Occipital lobe (tissue), 1 donor: ENCODE measurements at regions not wholly inside any gene's neighbourhood (a gene's known extent, or its start where the extent isn't known, plus 50 kb on each side); places are given as distances from the start of the nearest gene placed in this dataset.
"Not testable (repeated sequence)": the region's sequence is repeated elsewhere in the genome, so short reads cannot be mapped to it uniquely, and the experiment has no call there.

Experiments used
- DNase-seq: peaks from one replicate; lab custom pipeline; 2025; lab: John Stamatoyannopoulos, UW

DNA sequence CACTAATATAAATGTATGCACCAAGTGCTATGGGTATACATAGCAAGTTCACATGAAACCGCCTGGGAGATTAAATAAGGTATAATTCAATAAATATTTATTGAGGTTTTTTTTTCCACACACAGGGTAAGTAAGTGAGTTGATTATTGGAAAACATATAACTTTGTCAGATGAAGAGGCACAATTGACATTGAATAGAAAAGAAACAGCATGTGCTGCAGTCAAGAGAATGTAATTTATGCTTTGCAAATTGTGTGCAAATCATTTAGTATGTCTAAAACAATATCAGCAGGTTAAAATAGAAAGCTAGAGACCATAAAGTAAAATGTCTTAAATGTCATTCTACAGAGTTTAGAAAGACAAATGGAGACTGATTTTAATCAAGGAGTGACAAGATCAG is 560.0 kb downstream of the AMY1C start:
- DNase-seq, result no peak

DNA sequence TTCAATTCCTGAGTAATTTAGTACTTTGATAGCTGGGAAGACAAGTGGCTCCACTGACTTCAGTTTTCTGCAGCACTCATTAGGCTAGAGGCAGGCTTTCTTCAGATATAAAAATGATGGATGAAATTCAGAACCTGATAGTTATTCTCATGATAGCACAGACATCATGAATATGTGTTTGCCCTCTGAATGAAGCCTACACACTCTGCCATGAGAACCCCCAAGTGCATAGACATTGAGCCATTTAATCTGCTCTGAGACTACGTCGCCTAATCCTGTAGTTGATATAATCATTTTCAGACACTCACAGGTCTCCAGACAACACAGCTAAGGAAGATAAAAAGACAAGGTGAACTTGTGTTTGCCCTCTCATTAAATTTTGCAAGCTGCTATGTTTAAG is 566.1 kb downstream of the AMY1C start:
- DNase-seq, result no peak

DNA sequence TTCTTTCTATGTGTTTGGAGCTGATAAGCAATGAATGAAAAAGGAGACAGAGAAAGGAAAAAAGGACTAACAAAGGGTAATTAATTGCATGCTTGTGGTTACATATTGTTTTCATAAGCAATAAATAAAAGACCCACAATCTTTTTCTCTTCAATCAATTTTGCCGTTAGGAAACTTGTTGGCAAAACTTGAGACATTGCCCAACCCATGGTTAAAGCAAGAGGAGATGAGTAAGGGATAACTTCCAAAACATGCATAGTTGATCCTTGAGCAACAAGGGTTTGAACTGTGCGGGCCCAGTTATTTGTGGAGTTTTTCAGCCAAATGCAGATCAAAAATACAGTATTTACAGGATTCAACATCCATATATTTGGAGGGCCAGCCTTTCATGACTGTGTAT is 572.4 kb downstream of the AMY1C start:
- no peak for DNase-seq

DNA sequence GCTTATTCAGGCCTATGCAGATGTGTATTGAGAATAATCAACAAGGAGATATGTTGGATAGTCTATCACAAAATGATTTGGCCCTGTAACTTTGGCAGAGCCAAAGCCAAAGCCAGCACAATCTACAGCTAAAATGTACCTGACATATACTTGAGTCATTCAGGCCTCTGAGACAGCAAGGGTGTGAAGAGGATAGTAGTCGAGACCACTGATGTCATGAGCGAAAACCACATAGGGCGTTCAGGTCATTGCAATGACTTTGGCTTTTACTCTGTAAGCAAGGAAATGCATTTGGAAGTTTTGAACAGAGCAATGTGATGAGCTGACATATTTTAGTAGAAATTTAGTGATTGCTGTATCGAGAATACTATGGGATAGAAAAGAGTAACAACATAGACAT is 579.6 kb downstream of the AMY1C start:
- DNase-seq, result no peak

DNA sequence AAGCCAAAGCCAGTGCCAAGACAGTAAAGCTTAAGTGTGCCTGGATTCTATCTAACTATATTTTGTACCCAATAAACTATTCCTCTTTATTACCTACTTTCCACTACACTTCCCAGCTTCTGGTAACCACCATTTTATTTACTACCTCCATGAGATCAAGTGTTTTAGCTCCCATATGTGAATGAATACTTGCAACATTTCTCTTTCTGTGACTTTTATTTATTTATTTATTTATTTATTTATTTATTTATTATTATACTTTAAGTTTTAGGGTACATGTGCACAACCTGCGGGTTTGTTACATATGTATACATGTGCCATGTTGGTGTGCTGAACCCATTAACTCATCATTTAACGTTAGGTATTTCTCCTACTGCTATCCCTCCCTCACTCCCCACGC is 582.1 kb downstream of the AMY1C start:
- DNase-seq, result no peak

DNA sequence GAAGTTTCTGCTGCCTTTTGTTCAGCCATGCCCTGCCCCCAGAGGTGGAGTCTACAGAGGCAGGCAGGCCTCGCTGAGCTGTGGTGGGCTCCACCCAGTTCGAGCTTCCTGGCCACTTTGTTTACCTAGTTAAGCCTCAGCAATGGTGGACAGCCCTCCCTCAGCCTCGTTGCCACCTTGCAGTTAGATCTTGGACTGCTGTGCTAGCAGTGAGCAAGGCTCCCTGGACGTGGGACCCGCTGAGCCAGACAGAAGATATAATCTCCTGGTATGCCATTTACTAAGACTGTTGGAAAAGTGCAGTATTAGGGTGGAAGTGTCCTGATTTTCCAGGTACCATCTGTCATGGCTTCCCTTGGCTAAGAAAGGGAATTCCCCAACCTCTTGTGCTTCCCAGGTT is 588.2 kb downstream of the AMY1C start:
- DNase-seq, result not testable (repeated sequence)

DNA sequence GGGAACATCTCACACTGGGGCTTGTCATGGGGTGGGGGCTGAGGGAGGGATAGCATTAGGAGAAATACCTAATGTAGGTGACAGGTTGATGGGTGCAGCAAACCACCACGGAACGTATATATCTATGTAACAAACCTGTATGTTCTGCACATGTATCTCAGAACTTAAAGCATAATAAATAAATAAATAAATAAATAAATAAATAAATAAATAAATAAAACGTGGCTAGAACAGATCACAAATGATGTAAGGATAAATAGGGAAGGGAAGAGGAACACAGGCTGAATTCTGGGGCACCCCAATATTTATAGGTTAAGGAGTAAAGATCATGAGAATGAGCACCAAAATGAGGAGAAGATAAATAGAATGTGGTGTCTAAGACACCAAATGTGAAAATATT is 592.2 kb downstream of the AMY1C start:
- DNase-seq, result no peak

DNA sequence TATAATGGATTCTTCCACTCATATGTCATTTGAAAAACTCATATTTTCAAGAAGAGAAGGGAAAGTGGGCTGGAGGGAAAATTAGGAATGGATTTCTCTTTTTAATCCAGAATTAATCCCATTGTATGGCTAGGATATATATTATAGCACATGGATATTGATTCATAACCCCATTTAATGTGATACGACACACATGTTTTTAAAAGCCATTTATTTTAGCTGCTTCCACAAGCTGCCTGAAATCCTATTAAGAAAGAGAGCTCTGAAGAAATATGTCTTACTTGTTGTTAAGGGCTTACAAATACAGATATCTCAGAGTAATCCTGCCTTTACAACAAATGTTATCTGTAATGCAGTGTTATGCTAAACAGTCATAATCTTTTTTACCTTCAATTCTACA is 598.6 kb downstream of the AMY1C start:
- no peak for DNase-seq

DNA sequence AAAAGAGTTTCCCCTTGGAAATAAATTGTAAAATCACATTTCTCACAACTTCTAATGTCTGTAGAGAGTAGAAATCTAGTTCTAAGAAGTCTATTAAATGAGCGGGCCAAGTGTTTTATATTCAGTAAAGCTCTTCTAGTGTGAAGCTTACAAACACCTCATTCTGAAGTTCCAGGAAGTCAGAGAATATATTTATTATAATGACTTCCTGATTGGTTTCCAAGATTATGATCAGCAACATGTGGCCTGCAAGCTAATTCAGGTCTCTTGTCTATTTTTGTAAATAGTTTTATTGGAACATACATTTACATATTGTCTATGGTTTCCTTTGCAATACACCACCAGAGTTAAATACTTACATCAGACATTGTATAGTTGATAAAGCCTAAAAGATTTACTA is 603.9 kb downstream of the AMY1C start:
- no peak for DNase-seq

DNA sequence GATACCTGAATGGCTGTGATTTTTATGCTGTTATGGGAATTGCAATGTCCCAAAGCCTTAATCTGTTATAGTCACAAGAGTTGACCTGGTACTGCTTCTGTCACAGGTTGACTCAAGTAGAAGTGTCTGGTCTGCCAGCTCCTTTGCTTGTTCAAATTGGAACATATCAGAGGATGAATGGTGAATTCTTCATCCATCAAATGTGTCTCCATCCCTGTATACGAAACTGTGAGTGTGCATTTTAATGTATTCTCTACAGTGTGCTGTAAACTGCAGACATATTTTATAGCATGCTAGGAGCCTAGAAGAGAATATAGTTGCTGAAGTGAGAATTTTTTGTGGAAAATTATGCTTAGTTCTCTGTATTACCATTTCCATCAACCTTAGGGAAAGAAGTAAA is 608.4 kb downstream of the AMY1C start:
- DNase-seq, result no peak

DNA sequence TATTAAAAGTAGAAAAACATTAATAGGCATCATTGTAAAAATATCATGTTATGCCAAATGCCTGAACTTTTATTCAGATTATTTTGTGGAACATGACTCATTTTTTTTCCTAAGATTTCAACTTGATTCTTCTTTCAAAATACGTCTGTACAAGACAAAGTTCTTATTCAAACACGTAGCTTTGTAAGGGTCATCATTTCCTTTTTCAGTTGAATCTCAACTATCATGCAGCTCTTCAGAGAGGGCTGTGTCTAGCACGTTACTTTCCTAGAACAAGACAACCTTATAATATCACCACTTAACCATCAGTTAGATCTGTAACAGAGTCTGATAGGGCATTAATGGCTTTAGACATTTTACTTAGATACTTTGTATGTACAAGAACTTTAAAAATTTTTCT is 608.9 kb downstream of the AMY1C start:
- no peak for DNase-seq

DNA sequence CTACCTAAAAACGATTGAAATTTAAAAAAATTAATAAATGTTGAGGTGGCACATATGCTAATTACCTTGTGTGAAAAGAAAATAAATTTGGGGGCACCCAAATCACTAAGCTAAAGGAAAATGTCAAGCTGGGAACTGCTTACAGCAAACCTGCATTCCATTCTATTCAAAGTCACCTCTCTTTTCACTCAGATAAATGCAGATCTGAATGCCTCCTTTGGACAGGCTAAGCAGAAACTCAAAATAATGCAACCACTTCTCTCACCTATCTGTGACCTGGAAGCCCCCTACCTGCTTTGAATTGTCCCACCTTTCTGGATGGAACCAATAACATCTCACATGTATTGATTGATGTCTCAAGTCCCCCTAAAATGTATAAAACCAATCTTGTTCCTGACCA is 628.7 kb downstream of the AMY1C start:
- no peak for DNase-seq

DNA sequence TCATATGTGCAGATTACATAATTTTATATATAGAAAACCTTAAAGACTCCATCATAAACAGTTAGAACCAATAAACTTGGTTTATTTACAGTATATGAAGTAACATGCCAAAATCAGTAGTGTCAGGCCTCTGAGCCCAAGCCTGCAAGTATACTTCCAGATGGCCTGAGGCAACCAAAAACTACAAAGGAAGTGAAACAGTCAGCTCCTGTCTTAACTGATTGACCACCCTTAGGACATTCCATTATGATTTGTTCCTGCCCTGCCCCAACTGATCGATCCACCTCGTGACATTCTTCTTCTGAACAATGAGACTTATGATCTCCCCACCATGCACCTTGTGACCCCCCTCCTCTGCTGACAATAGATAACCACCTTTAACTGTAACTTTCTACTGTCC is 630.3 kb downstream of the AMY1C start:
- no peak for DNase-seq

DNA sequence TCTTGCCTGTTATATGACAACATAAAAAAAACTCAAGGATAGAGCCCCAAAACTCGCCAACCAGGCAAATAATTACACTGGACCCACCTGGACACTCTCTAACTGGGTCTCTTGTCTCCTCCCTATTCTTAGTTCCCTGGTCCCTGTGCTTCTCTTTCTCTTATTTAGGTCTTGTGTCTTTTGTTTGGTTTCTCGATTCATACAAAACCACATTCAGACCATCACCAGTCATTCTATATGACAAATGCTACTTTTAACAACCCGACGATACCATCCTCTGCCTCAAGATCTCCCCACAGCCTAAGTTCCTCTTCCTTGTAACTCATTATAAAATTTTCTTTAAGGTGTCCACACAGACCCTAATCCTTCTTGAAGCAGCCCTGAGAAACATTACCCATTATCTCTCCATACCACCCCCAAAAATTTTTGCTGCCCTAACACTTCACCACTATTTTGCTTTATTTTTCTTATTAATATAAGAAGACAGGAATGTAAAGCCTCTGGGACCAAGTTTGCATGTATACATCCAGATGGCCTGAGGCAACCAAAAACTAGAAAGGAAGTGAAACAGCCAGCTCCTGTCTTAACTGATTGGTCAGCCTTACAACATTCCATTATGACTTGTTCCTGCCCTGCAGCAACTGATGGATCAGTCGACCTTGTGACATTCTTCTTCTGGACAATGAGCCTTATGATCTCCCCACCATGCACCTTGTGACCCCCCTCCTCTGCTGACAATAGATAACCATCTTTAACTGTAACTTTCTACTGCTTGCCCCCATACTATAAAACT is 638.2 kb downstream of the AMY1C start:
- no peak for DNase-seq

DNA sequence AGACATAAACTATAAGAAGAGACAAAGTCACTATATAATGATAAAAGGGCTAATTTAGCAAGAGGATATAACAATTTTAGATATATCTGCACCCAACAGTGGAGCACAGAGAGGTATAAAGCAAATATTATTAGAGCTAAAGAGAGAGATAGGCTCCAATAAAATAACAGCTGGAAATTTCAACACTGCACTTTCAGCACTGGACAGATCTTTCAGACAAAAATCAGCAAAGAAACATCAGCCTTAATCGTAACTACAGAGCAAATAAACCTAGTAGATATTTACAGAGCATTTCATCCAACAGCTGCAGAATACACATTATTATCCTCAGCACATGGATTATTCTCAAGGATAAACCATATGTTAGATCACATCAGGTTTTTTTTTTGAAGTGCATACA is 642.9 kb downstream of the AMY1C start:
- DNase-seq, result no peak

DNA sequence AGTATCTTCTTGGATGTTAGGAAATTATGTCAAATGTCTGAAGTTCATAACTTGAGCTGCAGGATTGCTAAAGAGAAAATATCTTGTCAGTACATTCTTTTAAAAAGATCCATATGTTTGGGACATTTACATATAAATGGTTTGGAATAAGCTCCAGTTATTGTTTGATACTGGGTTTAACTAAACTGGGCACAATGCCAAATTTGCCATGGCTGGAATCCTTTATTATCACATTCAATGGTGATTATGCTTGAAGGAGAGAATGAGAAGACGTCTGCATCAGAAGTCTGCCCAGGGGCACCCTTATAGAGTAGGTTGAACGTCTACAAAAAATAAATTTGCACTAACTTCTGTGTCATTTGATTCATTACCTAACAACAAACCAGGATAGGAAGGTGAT is 652.5 kb downstream of the AMY1C start:
- no peak for DNase-seq

DNA sequence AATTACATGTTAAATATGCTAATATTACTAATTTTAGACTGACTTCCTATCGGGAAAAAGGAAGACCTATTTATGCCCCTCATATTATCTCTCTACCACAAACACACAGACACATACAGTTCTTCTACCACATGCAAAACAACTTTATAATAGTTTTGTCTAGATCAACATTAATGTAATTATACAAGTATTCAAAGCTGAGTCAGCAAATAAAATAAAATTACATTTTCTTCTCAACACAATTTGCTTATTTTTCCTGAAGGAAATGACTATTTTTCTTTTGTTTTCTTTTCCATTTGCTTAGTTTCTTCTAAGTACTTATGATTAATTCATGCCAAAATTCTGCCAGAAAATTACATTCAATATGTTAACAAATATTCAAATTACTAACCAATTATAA is 654.2 kb downstream of the AMY1C start:
- DNase-seq, result no peak

DNA sequence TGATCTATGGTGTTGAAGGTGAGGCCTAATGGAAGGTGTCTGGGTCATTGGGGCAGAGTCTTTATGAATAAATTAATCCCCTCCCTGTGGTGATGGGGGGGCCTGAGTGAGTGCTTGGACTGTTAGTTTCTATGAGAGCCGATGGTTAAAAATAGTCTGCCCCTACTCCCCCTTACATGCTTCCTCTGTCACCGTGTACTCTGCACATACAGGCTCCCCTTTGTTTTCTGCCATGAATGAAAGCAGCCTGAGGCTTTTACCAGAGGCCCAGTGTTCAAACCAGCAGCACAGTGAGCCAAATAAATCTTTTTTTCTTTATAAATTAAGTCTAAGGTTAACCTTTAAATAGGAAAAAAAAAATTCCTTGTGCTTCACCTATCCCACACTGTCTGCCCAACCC is 657.0 kb downstream of the AMY1C start:
- no peak for DNase-seq

DNA sequence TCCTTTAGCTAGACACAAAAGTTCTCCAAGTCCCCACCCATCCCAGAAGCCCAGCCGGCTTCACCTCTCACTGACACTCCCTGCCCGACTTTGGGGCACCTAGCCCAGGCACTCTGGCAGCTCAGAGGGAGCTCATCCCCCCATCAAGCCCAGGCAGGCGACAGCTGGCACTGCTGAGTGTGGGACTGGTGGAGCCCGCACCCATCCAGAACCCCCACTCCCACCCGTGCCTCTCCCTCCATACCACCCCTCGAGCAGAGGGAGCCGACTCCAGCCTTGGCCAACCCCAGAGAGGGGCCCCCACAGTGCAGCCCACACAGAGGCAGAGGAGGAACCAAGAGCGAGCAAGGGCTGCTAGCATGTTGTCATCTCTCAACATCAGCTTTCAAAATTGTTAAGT is 658.6 kb downstream of the AMY1C start:
- no peak for DNase-seq

DNA sequence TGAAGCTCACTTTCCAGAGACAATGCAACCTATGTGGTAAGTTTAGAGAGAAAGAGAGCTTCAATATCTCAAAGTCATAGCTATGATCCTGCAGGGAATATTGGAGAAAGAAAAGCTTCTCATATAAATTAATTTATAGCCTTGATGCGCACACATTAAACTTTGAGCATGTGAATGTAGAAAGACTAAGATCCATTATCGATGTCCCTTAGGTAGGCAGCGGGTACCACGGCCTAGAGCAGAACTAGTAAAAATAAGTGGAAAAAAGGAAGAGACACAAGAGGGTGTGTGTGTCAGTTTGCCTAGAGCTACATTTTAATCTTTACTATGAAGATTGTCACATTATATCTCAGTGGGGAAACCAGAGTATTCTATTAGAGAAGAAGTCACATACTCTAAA is 685.6 kb downstream of the AMY1C start:
- DNase-seq, result no peak

DNA sequence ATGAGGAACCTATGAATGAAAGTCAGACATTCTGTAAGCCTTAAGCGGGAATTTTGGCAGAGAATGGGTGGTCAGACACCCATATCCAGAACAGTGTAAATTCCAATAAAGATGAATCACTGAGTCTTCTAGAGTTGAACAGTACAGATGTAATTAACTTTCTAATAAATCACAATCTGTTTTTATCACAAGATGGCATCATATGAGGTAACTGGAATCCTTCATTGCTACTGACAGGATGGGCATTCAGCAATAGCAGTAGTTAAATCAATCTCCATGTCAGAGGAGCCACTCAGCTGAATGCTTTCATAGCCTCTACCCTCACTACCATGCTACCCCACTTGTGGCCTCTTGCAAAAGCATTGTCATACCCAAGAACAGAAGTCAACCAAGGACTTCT is 690.3 kb downstream of the AMY1C start:
- DNase-seq, result no peak

DNA sequence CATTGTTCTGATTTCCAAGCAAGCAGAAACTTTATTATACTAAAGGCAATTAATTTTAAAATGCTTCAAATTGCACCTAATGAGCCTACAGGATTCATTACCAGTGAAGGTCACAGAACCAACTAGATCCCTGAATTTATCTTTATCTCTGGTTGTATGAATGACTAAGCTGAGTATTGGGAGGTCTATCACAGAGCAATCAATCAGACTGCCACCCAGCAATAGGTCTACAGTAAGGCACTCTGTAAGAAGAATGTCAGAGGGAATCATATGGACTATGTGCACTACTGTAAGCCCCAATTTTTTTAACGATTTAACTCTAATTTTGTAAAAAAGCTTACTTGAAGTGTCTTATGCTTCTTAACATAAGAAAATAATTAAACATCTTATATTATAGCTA is 707.0 kb downstream of the AMY1C start:
- no peak for DNase-seq

DNA sequence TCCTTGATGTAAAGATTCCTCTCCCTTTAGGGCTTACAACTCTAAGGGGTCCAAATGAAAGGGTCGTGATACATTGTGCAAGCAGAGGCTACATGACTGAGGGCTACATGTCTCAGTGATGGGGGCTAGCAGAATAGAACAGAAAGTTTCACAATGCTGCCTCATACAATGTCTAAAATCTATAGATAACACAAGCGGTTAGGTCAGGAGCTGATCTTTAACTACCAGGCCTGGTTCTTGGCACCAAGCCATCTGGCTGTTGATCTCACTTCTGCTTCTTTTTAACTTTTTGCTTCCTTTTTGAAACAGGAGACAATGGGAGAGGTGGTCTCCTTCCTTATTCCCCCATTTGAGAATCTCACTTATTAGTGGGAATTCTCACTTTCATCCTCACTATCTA is 710.2 kb downstream of the AMY1C start:
- no peak for DNase-seq

DNA sequence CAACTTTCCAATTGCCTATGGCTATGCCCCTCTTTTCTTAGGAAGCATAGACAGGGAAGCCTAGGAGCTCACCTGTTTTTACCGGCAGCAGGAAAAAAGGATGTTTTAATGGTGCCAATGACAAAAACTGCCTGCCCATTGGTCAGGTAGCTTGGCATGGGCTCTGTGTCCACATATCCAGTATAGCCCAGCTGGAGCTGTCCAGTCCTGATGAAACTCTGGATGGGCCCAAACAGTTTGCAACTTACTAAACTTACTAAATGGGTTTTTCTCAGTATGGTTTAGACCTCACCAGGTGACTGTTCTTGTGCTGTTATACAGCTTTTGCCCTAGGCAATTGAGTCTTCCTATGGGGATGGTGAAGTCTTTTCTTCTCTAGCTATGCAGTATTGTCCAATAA is 711.2 kb downstream of the AMY1C start:
- DNase-seq, result no peak
